ENCODE measurements at regions not wholly inside any gene's neighbourhood (a gene's known extent, or its start where the extent isn't known, plus 50 kb on each side); places are given as distances from the start of the nearest gene placed in this dataset.

- ChIA-PET POLR2A (no interaction called here), CTCF (ENCODE audit: low intra/inter-chr PET ratio) (no interaction called here)
- Histone ChIP-seq H2AFZ (ENCODE audit: low read depth, low read length) (no peak overlapping the region), H3K4me1 (replicated peaks in 1 of 2; ENCODE audit: control insufficient read depth in 2 of 2, insufficient read depth in 2 of 2, low read length in 2 of 2) (no peaks in the 10 kb centered on the region), H3K4me3 (no peak overlapping the region), H3K27me3 (ENCODE audit: control insufficient read depth in 2 of 2, insufficient read depth in 2 of 2, low read length in 2 of 2) (no peaks in the 10 kb centered on the region), H3K9ac (ENCODE audit: insufficient read depth in 1 of 2, low read depth in 2 of 2, low read length in 2 of 2) (no peak overlapping the region), H3K79me2 (ENCODE audit: control insufficient read depth, insufficient read depth, low read length) (no peaks in the 10 kb centered on the region), H3K36me3 (ENCODE audit: control insufficient read depth, insufficient read depth, low read length) (no peaks in the 10 kb centered on the region), H3K9me3 (replicated peaks; ENCODE audit: control insufficient read depth, insufficient read depth, low read depth, low read length) (no peaks in the 10 kb centered on the region; the same call in 1 of the 2 replicates), H4K20me1 (replicated peaks; ENCODE audit: control insufficient read depth, insufficient read depth, low read length) (no peaks in the 10 kb centered on the region), H3K4me2 (ENCODE audit: insufficient read depth, low read length) (no peak overlapping the region), H3K9me1 (ENCODE audit: control insufficient read depth, insufficient read depth, low read length) (no peaks in the 10 kb centered on the region), H3K27ac (ENCODE audit: extremely low read depth, low read depth, low read length) (no peak overlapping the region)
- FAIRE-seq (no peak), ATAC-seq (no peak), DNase-seq (ENCODE audit: extremely low read depth in 1 of 4, low spot score in 3 of 4) (no peak)
- BruUV-seq (replicated peaks) = no TSS peak
- WGBS (ENCODE audit: insufficient coverage, low coverage, missing lambda C conversion rate) = 0% methylated on average over 2 of the region's 2 CpGs
- in situ Hi-C loops (cut with MboI) = no loop called here
- intact Hi-C loops (cut with micrococcal nuclease) = no loop called here
- TF ChIP-seq SUPT5H (IDR thresholded peaks at IDR 0.05) = no peak
- TF ChIP-seq SMAD3 (CRISPR knock-in tag; conservative IDR thresholded peaks at IDR 0.05) = no peak
These were observed 228.7 kb downstream of the IKZF2 start for GRCh38 chr2:212922701-212923100.

GRCh38 chr2:212921711-212922110 is 229.7 kb downstream of the IKZF2 start:
- no peak overlapping the region for H2AFZ ChIP-seq (ENCODE audit: low read depth, low read length)
- no peaks in the 10 kb centered on the region for H3K27me3 ChIP-seq (ENCODE audit: control insufficient read depth in 2 of 2, insufficient read depth in 2 of 2, low read length in 2 of 2)
- no peak for ATAC-seq
- FAIRE-seq = no peak
- no peak overlapping the region for H3K27ac ChIP-seq (ENCODE audit: extremely low read depth, low read depth, low read length)
- CTCF ChIA-PET (ENCODE audit: low intra/inter-chr PET ratio) = no interaction called here
- H3K9me3 ChIP-seq (replicated peaks; ENCODE audit: control insufficient read depth, insufficient read depth, low read depth, low read length) = no peaks in the 10 kb centered on the region; the same call in 1 of the 2 replicates
- no peak for DNase-seq (ENCODE audit: extremely low read depth in 1 of 4, low spot score in 3 of 4)
- no peaks in the 10 kb centered on the region for H4K20me1 ChIP-seq (replicated peaks; ENCODE audit: control insufficient read depth, insufficient read depth, low read length)
- TF ChIP-seq HDAC6 (IDR thresholded peaks at IDR 0.05; ENCODE audit: low read depth, low read length) (no peak), E2F4 (CRISPR knock-in tag; IDR thresholded peaks at IDR 0.05; ENCODE audit: low read depth) (no peak), L3MBTL2 (IDR thresholded peaks at IDR 0.05) (no peak), TEAD4 (IDR thresholded peaks at IDR 0.05; ENCODE audit: low read length) (no peak), TEAD4 (CRISPR knock-in tag; IDR thresholded peaks at IDR 0.05; ENCODE audit: borderline replicate concordance) (no peak), ZKSCAN1 (IDR thresholded peaks at IDR 0.05; ENCODE audit: low read depth, low read length) (no peak), SMARCB1 (IDR thresholded peaks at IDR 0.05; ENCODE audit: insufficient read length, low read depth) (no peak), ZC3H8 (IDR thresholded peaks at IDR 0.05) (no peak), ZNF589 (CRISPR knock-in tag; IDR thresholded peaks at IDR 0.05; ENCODE audit: low read depth) (no peak), RCOR1 (IDR thresholded peaks at IDR 0.05; ENCODE audit: borderline replicate concordance in 1 of 2, low read depth in 2 of 2, low read length in 2 of 2) (no peak), EP300 (IDR thresholded peaks at IDR 0.05; ENCODE audit: low read length) (no peak), PTBP1 (IDR thresholded peaks at IDR 0.05; ENCODE audit: low read depth, low read length) (no peak), NCOA2 (IDR thresholded peaks at IDR 0.05; ENCODE audit: partially characterized antibody in 2 of 2) (no peak), POLR3G (IDR thresholded peaks at IDR 0.05; ENCODE audit: extremely low read depth, insufficient read length, insufficient replicate concordance) (no peak), ZNF57 (CRISPR knock-in tag; IDR thresholded peaks at IDR 0.05) (no peak), NFXL1 (CRISPR knock-in tag; IDR thresholded peaks at IDR 0.05) (no peak), TCF3 (CRISPR knock-in tag; IDR thresholded peaks at IDR 0.05) (no peak)
- H3K4me3 ChIP-seq = no peak overlapping the region
- in situ Hi-C loops (cut with MboI) (no loop called here), intact Hi-C loops (cut with micrococcal nuclease) (no loop called here)
- H3K9me1 ChIP-seq (ENCODE audit: control insufficient read depth, insufficient read depth, low read length) = no peaks in the 10 kb centered on the region
- no peaks in the 10 kb centered on the region for H3K4me1 ChIP-seq (replicated peaks in 1 of 2; ENCODE audit: control insufficient read depth in 2 of 2, insufficient read depth in 2 of 2, low read length in 2 of 2)
- POLR2A ChIA-PET = no interaction called here
- no TSS peak for BruUV-seq (replicated peaks)
- H3K4me2 ChIP-seq (ENCODE audit: insufficient read depth, low read length) = no peak overlapping the region
- no peaks in the 10 kb centered on the region for H3K79me2 ChIP-seq (ENCODE audit: control insufficient read depth, insufficient read depth, low read length)
- no peak overlapping the region for H3K9ac ChIP-seq (ENCODE audit: insufficient read depth in 1 of 2, low read depth in 2 of 2, low read length in 2 of 2)
- no peaks in the 10 kb centered on the region for H3K36me3 ChIP-seq (ENCODE audit: control insufficient read depth, insufficient read depth, low read length)

All from K562 (cell line).